Fibroblast of pulmonary artery (primary cell): ENCODE measurements at regions not wholly inside any gene's neighbourhood (a gene's known extent, or its start where the extent isn't known, plus 50 kb on each side); places are given as distances from the start of the nearest gene placed in this dataset.
A peak's percentile ranks its signal among the peaks of the same experiment; 100 is the strongest.

Experiments used
- DNase-seq: peaks from one replicate; pipeline ENCODE4 v3.0.0-alpha.2; 2010; ENCODE audit warnings: low read depth
- H3K4me3 ChIP-seq: replicated peaks from 2 replicates; pipeline ENCODE4 v1.5.1; 2011; ENCODE audit warnings: low read depth, mild to moderate bottlenecking, control low read depth, low read length, moderate library complexity
- CTCF ChIP-seq: IDR thresholded peaks from 2 replicates; pipeline ENCODE4 v1.5.1; 2011; ENCODE audit warnings: mild to moderate bottlenecking, control low read depth, low read length, inconsistent platforms; ENCODE audit errors: missing control alignments

DNA sequence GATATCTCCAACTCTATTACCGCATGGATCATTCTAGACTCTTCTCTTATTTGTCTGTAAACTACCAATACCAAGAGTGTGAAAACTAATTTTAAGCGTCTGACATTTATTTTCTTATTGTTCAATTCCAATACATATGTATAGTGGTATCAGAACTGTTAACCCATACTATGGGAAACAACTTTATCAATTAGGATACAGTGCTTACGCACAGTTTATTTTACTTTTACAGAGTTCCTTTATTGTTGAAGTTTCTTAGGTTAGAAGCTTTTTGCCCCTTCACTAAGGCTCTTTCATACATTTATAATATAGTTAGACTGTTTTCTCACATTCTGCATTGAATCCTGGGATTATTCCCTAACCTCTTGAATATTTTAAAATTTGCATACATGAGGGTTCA is 198.8 kb upstream of the RGPD4 start:
- no peak for DNase-seq
- no peak for TF ChIP-seq CTCF
- H3K4me3 ChIP-seq = no peak overlapping the region

GRCh38 chr2:107633580-107634147 is 193.0 kb upstream of the RGPD4 start:
- DNase-seq = peak; percentile 92
- TF ChIP-seq CTCF = no peak
- H3K4me3 ChIP-seq = no peak overlapping the region

DNA sequence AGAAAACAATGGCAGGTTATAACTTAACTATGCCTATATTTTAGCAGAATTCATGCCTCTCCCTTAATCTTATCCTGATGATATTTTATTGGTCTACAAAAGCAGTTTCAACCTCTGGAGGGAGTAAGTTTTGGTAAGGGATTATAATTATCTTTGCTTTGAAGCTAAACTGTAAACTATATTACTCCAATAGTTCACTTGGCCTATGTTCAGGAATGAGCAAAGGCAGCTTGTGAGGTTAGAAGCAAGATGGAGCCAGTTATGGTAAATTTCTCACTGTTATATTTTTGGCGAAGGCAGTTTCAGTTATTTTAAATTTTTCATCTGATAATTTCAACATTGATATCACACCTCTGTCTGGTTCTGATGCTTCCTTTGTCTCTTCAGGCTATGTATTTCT is 192.5 kb upstream of the RGPD4 start:
- no peak for DNase-seq
- no peak for TF ChIP-seq CTCF
- H3K4me3 ChIP-seq = no peak overlapping the region

- no peak overlapping the region for H3K4me3 ChIP-seq
- no peak for TF ChIP-seq CTCF
- DNase-seq = peak; percentile 64
Measured at GRCh38 chr2:107635883-107636282, 190.8 kb upstream of the RGPD4 start.

- no peak for TF ChIP-seq CTCF
- no peak overlapping the region for H3K4me3 ChIP-seq
- DNase-seq = no peak
Measured at GRCh38 chr2:107645586-107645985, 181.1 kb upstream of the RGPD4 start.

DNA sequence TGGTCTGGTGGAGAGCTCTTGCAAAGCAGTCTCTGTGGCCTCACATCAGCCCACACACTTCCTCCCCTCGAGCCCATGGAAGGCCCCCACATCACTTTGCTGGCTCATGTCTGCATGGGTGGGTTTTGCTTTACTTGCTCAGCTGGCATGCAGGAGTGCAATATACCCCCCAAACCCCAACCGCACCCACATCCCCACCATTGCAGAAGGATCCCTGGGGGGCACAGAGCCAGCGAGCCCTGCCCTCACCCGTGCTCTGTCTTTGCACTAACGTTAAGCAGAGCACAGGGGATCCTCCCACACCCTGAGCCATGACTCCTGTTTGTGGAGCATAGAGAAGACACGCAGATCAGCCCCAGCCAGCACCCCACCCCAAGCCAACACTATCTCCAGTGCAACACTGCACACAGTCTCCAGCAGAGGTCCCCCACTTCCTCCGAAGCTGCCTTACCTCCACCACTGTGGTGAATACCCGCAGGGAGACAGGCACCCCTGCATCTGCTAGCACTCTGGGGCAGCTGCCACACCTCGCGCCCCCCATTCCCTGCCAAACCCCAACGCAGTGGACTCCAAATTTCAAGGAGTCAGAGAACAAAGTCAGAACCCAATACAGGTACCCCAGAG is 177.8 kb upstream of the RGPD4 start:
- H3K4me3 ChIP-seq = no peak overlapping the region
- DNase-seq = no peak
- TF ChIP-seq CTCF = no peak

GRCh38 chr2:107657049-107657448 is 169.6 kb upstream of the RGPD4 start:
- no peak for DNase-seq
- H3K4me3 ChIP-seq = no peak overlapping the region
- no peak for TF ChIP-seq CTCF
